HTR-8/SVneo (cell line): ENCODE measurements at regions not wholly inside any gene's neighbourhood (a gene's known extent, or its start where the extent isn't known, plus 50 kb on each side); places are given as distances from the start of the nearest gene placed in this dataset.
"Not testable (repeated sequence)": the region's sequence is repeated elsewhere in the genome, so short reads cannot be mapped to it uniquely, and the experiment has no call there.

Source experiments
- DNase-seq: peaks from one replicate; pipeline ENCODE4 v3.0.0; 2011; ENCODE audit warnings: low spot score, mixed read lengths; ENCODE audit not compliant: insufficient read length
- FAIRE-seq: peaks from 2 replicates; lab custom pipeline; 2011; peaks lifted over from hg19 to GRCh38; lab: Jason Lieb, UNC

DNA sequence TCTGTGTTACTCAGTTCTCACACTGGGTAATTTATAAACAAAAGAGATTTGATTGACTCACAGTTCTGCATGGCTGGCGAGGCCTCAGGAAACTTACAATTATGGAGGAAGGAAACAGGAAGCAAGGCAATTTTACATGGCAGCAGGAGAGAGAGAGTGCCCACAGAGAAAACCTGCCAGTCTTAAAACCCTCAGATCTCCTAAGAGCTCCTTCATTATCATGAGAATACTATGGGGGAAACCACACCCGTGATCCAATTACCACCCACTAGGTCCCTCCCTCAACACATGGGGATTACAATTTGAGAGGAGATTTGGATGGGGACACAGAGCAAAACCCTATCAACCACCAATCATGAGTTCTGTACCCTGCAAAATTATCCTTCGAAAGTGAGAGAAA is 1180.8 kb downstream of the JRKL start:
- DNase-seq = no peak

DNA sequence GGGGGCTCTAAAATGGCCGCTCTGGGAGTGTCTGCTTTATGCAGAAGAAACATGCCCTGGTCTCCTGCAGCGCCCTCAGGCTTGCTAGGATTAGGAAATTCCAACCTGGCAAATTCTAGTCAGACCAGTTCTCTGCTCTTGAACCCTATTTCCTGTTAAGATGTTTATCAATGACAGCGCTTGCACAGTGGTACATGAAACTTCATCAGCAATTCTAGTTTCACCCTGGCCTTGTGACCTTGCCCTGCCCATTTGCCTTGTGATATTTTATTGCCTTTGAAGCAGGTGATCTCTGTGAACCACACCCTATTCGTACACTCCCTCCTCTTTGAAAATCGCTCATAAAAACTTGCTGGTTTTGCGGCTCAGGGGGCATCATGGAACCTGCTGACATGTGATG is 1184.0 kb downstream of the JRKL start:
- DNase-seq, FAIRE-seq: not testable (repeated sequence)

More for the DNA sequence above, 1180.8 kb downstream of the JRKL start:
- no peak for FAIRE-seq

DNA sequence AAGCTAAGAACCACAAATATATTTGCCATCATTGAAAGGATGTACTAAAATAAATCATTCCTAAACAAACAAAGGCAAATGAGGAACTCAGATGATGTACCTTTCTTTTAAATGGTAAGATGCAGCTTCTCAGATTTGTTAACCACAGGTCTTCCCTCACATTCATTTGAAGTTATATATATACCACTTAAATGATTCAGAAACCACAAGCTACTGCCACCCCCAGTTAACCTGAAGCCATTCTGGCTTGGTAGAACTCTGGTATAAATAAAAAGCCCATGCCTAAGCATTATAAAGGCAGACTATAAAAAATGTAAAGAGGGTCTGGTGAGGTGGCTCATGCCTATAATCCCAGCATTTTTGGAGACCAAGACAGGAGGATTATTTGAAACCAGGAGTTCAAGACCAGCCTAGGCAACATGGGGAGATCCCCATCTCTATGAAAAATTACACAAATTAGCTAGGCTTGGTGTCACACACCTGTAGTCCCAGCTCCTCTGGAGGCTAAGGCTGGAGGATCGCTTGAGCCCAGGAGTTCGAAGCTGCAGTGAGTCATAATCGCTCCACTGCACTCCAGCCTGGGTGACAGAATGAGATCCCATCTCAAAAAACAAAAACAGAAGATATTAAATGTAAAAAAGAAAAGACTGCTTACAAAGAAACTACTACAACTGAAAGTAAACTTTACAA is 1185.3 kb downstream of the JRKL start:
- DNase-seq (peak; percentile 3), FAIRE-seq (no peak)

DNA sequence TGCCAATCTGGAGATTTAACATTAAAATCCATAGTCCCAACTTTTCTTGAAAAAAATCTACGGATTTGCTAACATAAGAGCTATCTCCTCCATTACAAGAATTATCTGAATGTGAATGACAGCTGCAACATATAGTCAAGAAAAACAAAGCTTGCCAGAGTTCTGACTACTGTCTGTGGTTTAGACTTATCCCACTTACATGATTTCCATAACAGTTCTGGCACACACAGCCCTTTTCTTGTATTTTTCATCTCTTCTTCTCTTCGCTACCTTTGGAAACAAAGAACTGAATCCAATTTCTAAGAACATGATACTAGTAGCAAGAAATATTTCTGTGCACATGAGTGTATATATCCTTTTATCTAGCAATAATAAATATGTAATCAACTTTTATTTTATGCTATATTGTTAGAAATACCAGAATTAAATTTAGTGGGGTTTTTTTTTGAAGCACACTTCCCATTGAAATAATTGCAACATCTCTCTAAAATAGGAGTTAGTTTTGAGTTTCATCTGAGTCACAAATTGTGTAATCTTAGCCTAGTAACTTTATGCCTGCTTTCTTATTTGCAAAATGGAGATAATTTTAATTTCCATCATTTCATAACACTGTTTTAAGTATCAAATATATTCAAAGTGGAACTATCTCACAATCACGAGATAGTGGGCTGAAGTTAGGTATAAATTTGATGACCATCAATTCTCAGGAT is 1217.6 kb downstream of the JRKL start:
- FAIRE-seq (no peak), DNase-seq (no peak)

DNA sequence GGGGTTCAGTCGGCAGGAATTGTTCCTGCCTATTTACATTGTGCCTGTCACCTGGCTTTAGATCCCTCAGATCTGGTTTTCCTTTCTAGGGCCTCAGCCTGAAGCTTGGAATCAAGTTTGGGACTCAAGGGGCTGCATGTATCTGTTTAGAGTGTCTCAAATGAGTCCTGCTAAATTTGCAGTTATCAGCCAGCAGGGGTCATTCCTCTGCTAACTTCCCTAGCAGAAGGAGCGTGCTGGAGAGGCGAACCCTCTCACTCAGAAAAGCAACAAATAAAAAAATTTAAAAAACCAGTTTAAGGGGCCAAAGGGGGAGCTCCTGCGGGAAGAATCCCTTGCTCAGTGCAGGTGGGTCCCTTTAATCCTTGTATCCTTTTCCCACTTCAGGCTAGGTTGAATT is 1220.2 kb downstream of the JRKL start:
- DNase-seq (no peak), FAIRE-seq (no peak)

DNA sequence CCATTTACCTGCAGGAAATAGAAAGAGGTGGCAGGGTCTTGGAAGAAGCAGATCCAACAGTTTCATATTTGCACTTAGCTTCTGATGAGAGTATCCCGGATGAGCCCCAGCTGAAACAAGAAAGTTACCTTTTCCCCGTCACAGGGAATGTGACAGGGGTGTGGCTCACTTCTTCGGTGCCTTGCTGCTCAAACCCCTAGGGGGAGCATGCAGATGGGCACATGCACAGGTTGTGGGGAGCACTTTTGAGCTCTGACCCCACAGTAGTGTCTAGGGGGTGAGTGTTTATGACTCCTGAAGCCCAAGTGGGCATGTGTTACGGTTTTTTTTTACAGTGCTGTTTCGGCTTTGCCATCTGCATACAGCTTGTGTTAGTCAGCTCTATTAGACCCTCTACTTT is 1221.0 kb downstream of the JRKL start:
- no peak for DNase-seq
- FAIRE-seq = no peak

DNA sequence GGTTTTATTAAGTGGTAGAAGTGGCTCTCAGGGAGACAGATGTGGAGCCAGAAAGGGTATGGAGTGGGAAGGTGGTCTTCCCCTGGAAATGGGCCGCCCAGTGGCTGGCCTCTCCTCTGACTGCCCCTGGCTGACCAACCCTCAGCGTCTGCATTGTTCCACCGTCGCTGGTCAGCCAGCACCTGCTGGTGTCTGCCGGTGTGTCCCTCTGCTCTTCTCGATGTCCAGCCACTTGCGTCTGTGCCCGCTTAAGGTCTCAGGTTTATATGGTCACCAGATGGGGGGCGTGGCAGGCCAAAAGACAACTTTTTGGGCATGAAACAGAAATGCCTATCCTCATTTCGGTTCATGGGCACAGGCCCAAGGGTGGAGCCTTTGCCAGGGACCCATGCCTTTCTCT is 1221.5 kb downstream of the JRKL start:
- no peak for DNase-seq
- FAIRE-seq = no peak

DNA sequence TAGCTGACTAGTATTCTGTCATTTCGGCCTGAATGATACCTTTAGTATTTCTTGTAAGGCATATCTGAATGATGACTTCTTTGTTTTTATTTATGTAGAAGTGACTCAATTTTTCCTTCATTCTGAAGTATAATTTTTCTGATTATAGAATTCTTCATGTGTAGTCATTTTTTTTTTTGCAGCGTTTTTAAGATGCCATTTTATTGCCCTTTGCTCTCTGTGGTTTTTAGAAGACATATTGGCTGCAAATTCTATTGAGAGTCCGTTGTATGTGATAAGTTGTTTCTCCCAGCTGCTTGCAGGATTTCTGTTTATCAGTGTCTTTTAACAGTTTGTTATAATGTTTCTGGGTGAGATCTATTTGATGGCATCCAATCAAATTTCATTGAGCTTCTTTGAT is 1224.8 kb downstream of the JRKL start:
- DNase-seq (peak; percentile 9), FAIRE-seq (no peak)

DNA sequence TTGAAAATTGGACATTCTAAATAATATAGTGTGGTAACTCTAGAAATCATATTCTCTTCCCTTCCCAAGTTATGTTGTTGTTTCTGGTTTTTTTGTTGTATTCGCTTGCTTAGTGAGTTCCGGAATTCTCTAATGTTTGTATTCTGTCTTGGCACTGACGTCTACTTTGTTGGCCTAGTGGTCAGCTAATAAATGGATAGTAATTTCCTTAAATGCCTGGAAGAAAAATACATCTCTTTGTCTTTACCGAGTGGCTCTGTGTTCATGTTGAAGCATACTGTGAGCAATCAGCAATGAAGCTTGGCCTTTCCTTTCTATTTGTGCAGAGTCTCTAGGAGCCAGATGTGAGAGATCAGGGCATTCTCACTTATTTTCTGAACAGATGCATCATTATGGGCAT is 1225.7 kb downstream of the JRKL start:
- FAIRE-seq = no peak

DNA sequence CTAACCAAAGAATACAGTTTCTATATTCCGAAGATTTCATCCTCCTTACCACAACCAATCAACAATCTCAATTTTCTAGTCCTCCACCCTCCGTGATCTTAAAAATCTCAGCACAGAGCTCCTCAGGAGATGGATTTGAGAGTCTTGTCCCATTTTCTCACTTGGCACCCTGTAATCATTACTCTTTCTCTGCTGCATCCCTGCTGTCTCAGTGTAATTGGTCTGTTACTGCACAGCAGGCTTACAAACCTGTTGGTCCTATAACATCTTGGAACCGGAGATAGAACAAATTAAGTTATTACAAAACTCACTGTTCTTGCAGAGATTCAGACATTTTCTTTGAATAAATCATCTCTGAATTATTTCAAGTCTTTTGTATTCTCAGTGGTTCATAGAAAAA is 1227.2 kb downstream of the JRKL start:
- peak; percentile 28 for FAIRE-seq
- no peak for DNase-seq

More for the DNA sequence above, 1225.7 kb downstream of the JRKL start:
- no peak for DNase-seq

DNA sequence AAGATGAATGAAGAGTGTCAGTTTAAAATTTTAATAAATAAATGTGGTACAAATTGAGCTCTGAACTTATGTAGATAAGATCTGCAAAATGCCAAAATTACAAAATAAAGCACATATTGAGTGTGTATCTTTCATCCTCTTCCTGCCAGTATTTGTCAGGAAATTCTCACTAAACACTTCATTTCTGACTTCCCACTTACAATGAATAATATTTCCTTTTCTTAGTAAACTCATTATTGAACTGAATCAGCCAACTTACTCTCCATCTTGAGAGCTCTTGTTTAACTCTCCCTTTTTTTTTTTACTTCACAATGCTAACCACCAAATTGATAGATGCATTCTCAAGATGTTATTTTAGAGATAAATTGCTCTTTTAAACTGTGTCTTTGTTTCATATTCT is 1230.2 kb downstream of the JRKL start:
- DNase-seq (no peak), FAIRE-seq (no peak)

DNA sequence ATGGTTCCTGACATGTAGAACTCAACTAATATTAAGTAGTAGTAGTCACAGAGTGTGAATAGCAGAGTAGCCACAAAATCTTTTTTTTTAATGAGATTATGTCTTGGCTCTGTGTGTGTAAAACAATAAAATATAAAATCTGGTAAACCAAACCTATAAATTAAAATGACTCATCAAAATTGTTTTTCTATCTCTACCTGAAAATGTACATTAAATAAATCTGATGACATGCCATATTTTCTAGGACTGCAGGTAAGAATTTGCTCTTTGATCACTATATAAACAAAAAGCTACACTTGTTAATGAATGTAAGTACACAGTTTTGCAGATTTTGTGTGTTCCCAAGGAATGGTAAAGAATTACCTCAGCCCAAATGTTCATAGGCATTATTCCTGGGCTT is 1231.5 kb downstream of the JRKL start:
- no peak for DNase-seq
- FAIRE-seq = no peak

DNA sequence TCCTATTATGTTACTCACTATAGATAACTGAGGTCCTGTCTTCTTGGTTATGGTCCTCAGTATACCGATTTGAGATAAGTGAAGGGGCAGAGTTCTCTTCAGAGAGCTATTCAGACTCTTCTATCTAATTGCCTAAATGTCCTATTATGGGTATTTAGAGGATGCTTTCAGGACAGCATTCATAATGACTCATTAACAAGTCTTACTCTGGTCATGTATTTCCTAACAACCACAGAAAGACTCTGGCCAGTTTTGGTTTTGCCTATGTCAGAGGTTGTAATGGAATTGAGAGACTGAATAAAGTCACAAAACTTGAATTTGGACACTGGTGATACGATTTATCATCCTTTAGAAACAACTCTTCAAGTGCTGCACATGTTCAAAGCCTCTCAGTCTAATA is 1233.0 kb downstream of the JRKL start:
- FAIRE-seq (peak; percentile 36), DNase-seq (no peak)

DNA sequence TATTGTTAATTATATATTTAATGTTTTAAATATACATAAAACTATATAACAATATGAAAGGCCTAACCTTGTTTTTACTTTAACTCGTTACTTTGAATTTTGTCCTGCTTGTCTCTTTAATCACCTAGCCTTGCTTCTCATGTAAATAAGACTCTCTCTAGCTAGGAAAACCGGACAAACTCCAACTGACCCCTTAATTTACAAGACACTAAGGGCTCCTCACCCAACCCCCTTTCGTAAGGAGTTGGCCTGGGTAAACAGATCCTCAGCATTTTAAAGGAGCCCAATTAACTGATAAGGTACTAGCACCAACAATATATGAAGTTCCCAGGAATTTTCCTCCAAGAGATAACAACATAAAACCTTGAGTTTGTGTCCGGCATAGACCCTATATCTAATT is 1246.9 kb downstream of the JRKL start:
- not testable (repeated sequence) for FAIRE-seq, DNase-seq

DNA sequence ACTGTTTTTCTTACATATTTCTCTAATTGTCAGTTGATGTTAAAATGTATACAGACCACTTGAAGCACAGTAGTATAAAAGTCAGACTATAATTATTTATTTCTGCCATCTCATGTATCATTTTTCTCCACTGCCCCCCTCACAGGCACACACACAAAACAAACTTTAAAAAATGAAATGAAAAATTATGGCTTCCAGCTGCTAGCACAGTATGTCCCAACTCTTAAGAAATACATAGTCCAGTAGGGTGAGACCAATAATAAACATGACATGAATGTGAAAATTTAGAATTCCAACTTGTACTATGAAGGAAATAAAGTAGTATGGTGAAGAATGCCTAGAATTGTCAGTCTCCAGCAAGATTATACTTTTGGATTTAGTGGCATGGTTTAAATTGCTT is 1247.9 kb downstream of the JRKL start:
- no peak for DNase-seq
- no peak for FAIRE-seq

DNA sequence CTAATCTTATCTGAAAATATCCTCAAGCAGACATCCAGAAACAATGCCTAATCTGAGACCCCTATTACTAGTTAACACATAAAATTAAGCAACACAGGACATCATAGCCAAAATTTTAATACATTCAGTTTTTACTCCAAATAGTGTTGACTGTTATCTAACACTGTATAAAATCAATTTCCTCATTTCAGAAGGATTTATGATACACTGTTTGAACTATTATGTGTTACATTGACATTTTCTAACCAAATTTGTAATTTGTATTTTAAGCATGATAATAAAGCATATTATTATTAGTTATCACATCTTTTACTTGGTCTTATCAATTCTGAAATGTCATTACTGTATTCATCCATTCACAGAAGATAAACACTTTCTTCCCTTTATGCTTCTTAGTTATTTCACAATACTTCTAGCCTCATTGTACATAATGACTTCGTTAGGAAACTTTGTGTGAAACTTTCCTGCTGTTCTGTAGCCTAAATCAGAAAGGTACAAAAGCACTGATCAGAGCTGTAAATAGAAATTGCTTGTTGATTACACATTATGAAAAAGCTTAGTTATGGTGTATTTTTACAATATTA is 1248.9 kb downstream of the JRKL start:
- FAIRE-seq = no peak
- DNase-seq = no peak

DNA sequence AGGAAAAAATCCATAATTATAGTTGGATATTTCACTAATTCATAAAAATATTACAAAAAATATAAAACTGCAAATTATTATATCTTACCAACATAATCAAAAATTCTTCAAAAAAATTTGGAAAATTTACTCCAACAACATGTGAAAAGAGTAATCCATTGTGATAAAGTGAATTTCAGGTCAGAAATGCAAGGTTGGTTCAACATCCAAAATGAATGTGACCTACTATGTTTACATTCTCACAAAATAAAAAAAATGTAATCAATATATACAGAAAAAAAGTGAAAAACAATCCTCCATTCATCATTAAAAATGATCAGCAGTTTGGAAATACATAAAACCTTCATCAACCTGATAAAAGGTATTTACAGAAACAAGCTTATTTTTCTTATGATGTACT is 1252.2 kb downstream of the JRKL start:
- DNase-seq (no peak), FAIRE-seq (no peak)

DNA sequence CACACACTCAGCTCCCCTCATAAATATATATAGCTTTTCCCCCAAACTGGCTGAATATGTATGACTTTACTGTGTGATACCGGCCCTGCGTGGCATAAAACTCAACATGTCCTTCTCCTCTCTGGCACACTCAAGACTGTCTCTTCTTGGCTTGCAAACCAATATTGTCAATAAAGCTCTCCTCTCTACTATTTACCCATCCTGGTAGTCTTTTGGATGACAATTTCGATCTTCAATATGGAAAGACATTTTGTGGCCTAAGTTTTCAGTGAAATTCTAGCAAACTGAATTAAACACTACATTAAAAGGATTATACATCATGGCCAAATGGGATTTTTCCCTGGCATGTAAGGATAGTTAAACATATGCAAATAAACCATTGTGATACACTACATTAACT is 1255.9 kb downstream of the JRKL start:
- no peak for FAIRE-seq

DNA sequence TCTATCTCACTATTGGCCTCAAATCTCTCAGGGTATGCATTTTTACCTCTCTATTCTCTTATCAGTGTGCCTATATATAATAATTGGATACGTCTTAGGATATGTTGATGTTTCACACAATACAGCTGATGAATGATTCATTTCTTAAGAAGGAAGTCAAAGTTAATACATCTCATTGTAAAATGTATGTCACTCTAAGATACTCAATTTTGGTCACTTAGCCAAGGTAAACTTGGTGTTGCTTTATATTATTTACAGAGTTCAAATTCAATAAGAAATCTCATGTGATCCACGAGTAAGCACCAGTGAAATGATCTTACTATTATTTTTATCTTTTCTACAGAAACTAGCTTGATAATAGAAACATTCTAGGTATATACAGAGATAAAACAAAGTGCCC is 1266.5 kb downstream of the JRKL start:
- no peak for DNase-seq
- FAIRE-seq = no peak

More for the DNA sequence above, 1255.9 kb downstream of the JRKL start:
- no peak for DNase-seq

DNA sequence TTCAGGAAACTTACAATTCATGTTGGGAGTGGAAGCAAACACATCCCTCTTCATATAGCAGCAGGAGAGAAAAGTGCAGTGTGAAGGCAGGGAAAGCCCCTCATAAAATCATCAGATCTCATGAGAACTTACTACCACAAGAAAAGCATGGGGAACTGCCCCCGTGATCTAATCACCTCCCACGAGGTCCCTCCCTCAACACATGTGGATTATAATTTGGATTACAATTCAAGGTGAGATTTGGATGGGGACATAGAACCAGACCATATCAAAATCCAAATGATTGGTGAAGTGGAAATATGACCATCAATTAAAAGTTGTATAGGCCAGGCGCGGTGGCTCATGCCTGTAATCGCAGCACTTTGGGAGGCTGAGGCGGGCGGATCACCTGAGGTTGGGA is 1268.0 kb downstream of the JRKL start:
- FAIRE-seq (no peak), DNase-seq (no peak)

DNA sequence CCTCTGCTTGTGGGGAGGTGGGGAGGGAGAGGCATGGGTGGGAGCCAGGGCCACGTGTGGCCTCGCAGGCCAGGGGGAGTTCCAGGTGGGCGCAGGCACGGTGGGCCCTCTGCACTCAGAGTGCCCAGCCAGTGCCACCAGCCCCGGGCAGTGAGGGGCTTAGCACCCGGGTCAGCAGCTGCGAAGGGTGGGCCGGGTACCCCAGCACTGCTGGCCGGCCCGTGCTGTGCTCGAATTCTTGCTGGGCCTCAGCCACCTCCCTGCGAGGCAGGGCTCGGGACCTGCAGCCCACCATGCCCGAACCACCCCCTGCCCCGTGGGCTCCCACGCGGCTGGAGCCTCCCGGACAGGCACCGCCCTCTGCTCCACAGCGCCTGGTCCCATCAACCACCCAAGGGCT is 1277.2 kb downstream of the JRKL start:
- no peak for FAIRE-seq
- no peak for DNase-seq

DNA sequence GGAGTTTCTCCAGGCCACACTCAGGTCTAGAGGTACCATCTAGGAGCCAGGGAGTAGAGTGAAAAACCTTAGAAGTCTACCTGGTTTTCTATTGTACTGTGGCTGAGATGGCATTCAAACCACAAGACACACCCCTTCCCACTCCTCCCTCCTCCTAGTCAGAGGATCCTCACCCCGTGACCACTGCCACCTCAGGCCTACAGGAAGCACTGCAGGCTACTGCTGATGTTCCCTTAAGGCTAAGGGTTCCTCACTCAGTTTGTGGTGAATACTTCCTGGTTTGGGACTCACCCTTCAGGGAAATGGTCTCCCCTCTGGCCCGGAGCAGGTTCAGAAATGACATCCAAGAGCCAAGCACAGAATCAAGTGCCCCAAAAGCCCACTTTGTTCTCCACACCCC is 1293.9 kb downstream of the JRKL start:
- FAIRE-seq (peak; percentile 66), DNase-seq (no peak)
